ENCODE measurements at regions not wholly inside any gene's neighbourhood (a gene's known extent, or its start where the extent isn't known, plus 50 kb on each side); places are given as distances from the start of the nearest gene placed in this dataset.

GRCh38 chr4:110310795-110311194 lies 112.4 kb upstream of the ELOVL6 start:
- Histone ChIP-seq H3K36me3 (ENCODE audit: insufficient read depth, low read depth, low read length) (no peaks in the 10 kb centered on the region), H3K27ac (ENCODE audit: low read length) (no peak overlapping the region), H3K4me3 (ENCODE audit: low read length) (no peak overlapping the region), H3K4me1 (ENCODE audit: insufficient read depth, low read length) (no peaks in the 10 kb centered on the region), H3K27me3 (ENCODE audit: insufficient read depth, low read length) (no peaks in the 10 kb centered on the region), H3K9ac (ENCODE audit: low read depth, low read length) (no peak overlapping the region), H3K9me3 (ENCODE audit: insufficient read depth, low read depth, low read length) (no peaks in the 10 kb centered on the region)

GRCh38 chr4:110309675-110310074 lies 111.3 kb upstream of the ELOVL6 start:
- no peak overlapping the region for H3K27ac ChIP-seq (ENCODE audit: low read length)
- no peaks in the 10 kb centered on the region for H3K36me3 ChIP-seq (ENCODE audit: insufficient read depth, low read depth, low read length)

GRCh38 chr4:110306303-110306702 lies 107.9 kb upstream of the ELOVL6 start:
- no peaks in the 10 kb centered on the region for H3K4me1 ChIP-seq (ENCODE audit: insufficient read depth, low read length)
- no peaks in the 10 kb centered on the region for H3K27me3 ChIP-seq (ENCODE audit: insufficient read depth, low read length)
- no peak overlapping the region for H3K9ac ChIP-seq (ENCODE audit: low read depth, low read length)
- H3K36me3 ChIP-seq (ENCODE audit: insufficient read depth, low read depth, low read length): no peaks in the 10 kb centered on the region
- H3K4me3 ChIP-seq (ENCODE audit: low read length): no peak overlapping the region
- no peak overlapping the region for H3K27ac ChIP-seq (ENCODE audit: low read length)
- H3K9me3 ChIP-seq (ENCODE audit: insufficient read depth, low read depth, low read length): no peaks in the 10 kb centered on the region

More at GRCh38 chr4:110309675-110310074, 111.3 kb upstream of the ELOVL6 start:
- Histone ChIP-seq H3K4me3 (ENCODE audit: low read length) (no peak overlapping the region), H3K4me1 (ENCODE audit: insufficient read depth, low read length) (no peaks in the 10 kb centered on the region), H3K9me3 (ENCODE audit: insufficient read depth, low read depth, low read length) (no peaks in the 10 kb centered on the region), H3K9ac (ENCODE audit: low read depth, low read length) (no peak overlapping the region), H3K27me3 (ENCODE audit: insufficient read depth, low read length) (no peaks in the 10 kb centered on the region)

- H3K4me1 ChIP-seq (ENCODE audit: insufficient read depth, low read length): no peaks in the 10 kb centered on the region
- H3K4me3 ChIP-seq (ENCODE audit: low read length): no peak overlapping the region
- no peak overlapping the region for H3K27ac ChIP-seq (ENCODE audit: low read length)
- H3K27me3 ChIP-seq (ENCODE audit: insufficient read depth, low read length): no peaks in the 10 kb centered on the region
- H3K9me3 ChIP-seq (ENCODE audit: insufficient read depth, low read depth, low read length): no peaks in the 10 kb centered on the region
- no peak overlapping the region for H3K9ac ChIP-seq (ENCODE audit: low read depth, low read length)
- H3K36me3 ChIP-seq (ENCODE audit: insufficient read depth, low read depth, low read length): no peaks in the 10 kb centered on the region
Measured at GRCh38 chr4:110305455-110305854, 107.0 kb upstream of the ELOVL6 start.

GRCh38 chr4:110296892-110297291 lies 98.5 kb upstream of the ELOVL6 start:
- Histone ChIP-seq H3K9me3 (ENCODE audit: insufficient read depth, low read depth, low read length) (no peaks in the 10 kb centered on the region), H3K4me3 (ENCODE audit: low read length) (no peak overlapping the region), H3K4me1 (ENCODE audit: insufficient read depth, low read length) (no peaks in the 10 kb centered on the region), H3K9ac (ENCODE audit: low read depth, low read length) (no peak overlapping the region), H3K36me3 (ENCODE audit: insufficient read depth, low read depth, low read length) (no peaks in the 10 kb centered on the region), H3K27me3 (ENCODE audit: insufficient read depth, low read length) (no peaks in the 10 kb centered on the region), H3K27ac (ENCODE audit: low read length) (no peak overlapping the region)

- H3K4me3 ChIP-seq (ENCODE audit: low read length): no peak overlapping the region
- no peaks in the 10 kb centered on the region for H3K9me3 ChIP-seq (ENCODE audit: insufficient read depth, low read depth, low read length)
- peaks cover 5% of the 10 kb centered on the region; the same call in 1 of the 2 replicates for H3K4me1 ChIP-seq (ENCODE audit: insufficient read depth, low read length)
- H3K27ac ChIP-seq (ENCODE audit: low read length): no peak overlapping the region
- no peaks in the 10 kb centered on the region for H3K27me3 ChIP-seq (ENCODE audit: insufficient read depth, low read length)
- H3K9ac ChIP-seq (ENCODE audit: low read depth, low read length): no peak overlapping the region
- no peaks in the 10 kb centered on the region for H3K36me3 ChIP-seq (ENCODE audit: insufficient read depth, low read depth, low read length)
Measured at GRCh38 chr4:110294165-110294564, 95.8 kb upstream of the ELOVL6 start.

GRCh38 chr4:110292994-110293744 lies 94.8 kb upstream of the ELOVL6 start:
- Histone ChIP-seq H3K4me3 (ENCODE audit: low read length) (no peak overlapping the region), H3K27me3 (ENCODE audit: insufficient read depth, low read length) (no peaks in the 10 kb centered on the region), H3K27ac (ENCODE audit: low read length) (no peak overlapping the region)

GRCh38 chr4:110290511-110290910 lies 92.1 kb upstream of the ELOVL6 start:
- Histone ChIP-seq H3K9ac (ENCODE audit: low read depth, low read length) (no peak overlapping the region), H3K27ac (ENCODE audit: low read length) (no peak overlapping the region), H3K27me3 (ENCODE audit: insufficient read depth, low read length) (no peaks in the 10 kb centered on the region), H3K36me3 (ENCODE audit: insufficient read depth, low read depth, low read length) (no peaks in the 10 kb centered on the region), H3K4me1 (ENCODE audit: insufficient read depth, low read length) (peaks cover 5% of the 10 kb centered on the region; the same call in 1 of the 2 replicates), H3K4me3 (ENCODE audit: low read length) (no peak overlapping the region), H3K9me3 (ENCODE audit: insufficient read depth, low read depth, low read length) (no peaks in the 10 kb centered on the region)

More at GRCh38 chr4:110292994-110293744, 94.8 kb upstream of the ELOVL6 start:
- no peaks in the 10 kb centered on the region for H3K36me3 ChIP-seq (ENCODE audit: insufficient read depth, low read depth, low read length)
- no peaks in the 10 kb centered on the region for H3K9me3 ChIP-seq (ENCODE audit: insufficient read depth, low read depth, low read length)
- H3K9ac ChIP-seq (ENCODE audit: low read depth, low read length): no peak overlapping the region
- peaks cover 5% of the 10 kb centered on the region; the same call in 1 of the 2 replicates for H3K4me1 ChIP-seq (ENCODE audit: insufficient read depth, low read length)

GRCh38 chr4:110289601-110290100 lies 91.2 kb upstream of the ELOVL6 start:
- no peaks in the 10 kb centered on the region for H3K36me3 ChIP-seq (ENCODE audit: insufficient read depth, low read depth, low read length)
- H3K9me3 ChIP-seq (ENCODE audit: insufficient read depth, low read depth, low read length): no peaks in the 10 kb centered on the region

GRCh38 chr4:110287130-110287529 lies 88.7 kb upstream of the ELOVL6 start:
- H3K9ac ChIP-seq (ENCODE audit: low read depth, low read length): no peak overlapping the region
- H3K4me1 ChIP-seq (ENCODE audit: insufficient read depth, low read length): peaks cover 5% of the 10 kb centered on the region; the same call in 1 of the 2 replicates
- no peaks in the 10 kb centered on the region for H3K36me3 ChIP-seq (ENCODE audit: insufficient read depth, low read depth, low read length)
- H3K4me3 ChIP-seq (ENCODE audit: low read length): no peak overlapping the region
- no peak overlapping the region for H3K27ac ChIP-seq (ENCODE audit: low read length)
- no peaks in the 10 kb centered on the region for H3K27me3 ChIP-seq (ENCODE audit: insufficient read depth, low read length)
- no peaks in the 10 kb centered on the region for H3K9me3 ChIP-seq (ENCODE audit: insufficient read depth, low read depth, low read length)

More at GRCh38 chr4:110289601-110290100, 91.2 kb upstream of the ELOVL6 start:
- H3K4me1 ChIP-seq (ENCODE audit: insufficient read depth, low read length): peaks cover 5% of the 10 kb centered on the region; the same call in 1 of the 2 replicates
- H3K27ac ChIP-seq (ENCODE audit: low read length): no peak overlapping the region
- no peak overlapping the region for H3K4me3 ChIP-seq (ENCODE audit: low read length)
- no peak overlapping the region for H3K9ac ChIP-seq (ENCODE audit: low read depth, low read length)
- no peaks in the 10 kb centered on the region for H3K27me3 ChIP-seq (ENCODE audit: insufficient read depth, low read length)

- no peak overlapping the region for H3K9ac ChIP-seq (ENCODE audit: low read depth, low read length)
- no peaks in the 10 kb centered on the region for H3K9me3 ChIP-seq (ENCODE audit: insufficient read depth, low read depth, low read length)
- no peaks in the 10 kb centered on the region for H3K36me3 ChIP-seq (ENCODE audit: insufficient read depth, low read depth, low read length)
- no peaks in the 10 kb centered on the region for H3K27me3 ChIP-seq (ENCODE audit: insufficient read depth, low read length)
- no peak overlapping the region for H3K4me3 ChIP-seq (ENCODE audit: low read length)
- H3K27ac ChIP-seq (ENCODE audit: low read length): no peak overlapping the region
- no peaks in the 10 kb centered on the region; the same call in 1 of the 2 replicates for H3K4me1 ChIP-seq (ENCODE audit: insufficient read depth, low read length)
Measured at GRCh38 chr4:110278127-110278526, 79.7 kb upstream of the ELOVL6 start.

GRCh38 chr4:110275871-110276270 lies 77.5 kb upstream of the ELOVL6 start:
- H3K27ac ChIP-seq (ENCODE audit: low read length): no peak overlapping the region

More at GRCh38 chr4:110275871-110276270, 77.5 kb upstream of the ELOVL6 start:
- H3K4me3 ChIP-seq (ENCODE audit: low read length): no peak overlapping the region
- no peaks in the 10 kb centered on the region for H3K36me3 ChIP-seq (ENCODE audit: insufficient read depth, low read depth, low read length)
- H3K27me3 ChIP-seq (ENCODE audit: insufficient read depth, low read length): no peaks in the 10 kb centered on the region
- H3K4me1 ChIP-seq (ENCODE audit: insufficient read depth, low read length): no peaks in the 10 kb centered on the region; the same call in 1 of the 2 replicates
- no peaks in the 10 kb centered on the region for H3K9me3 ChIP-seq (ENCODE audit: insufficient read depth, low read depth, low read length)
- H3K9ac ChIP-seq (ENCODE audit: low read depth, low read length): no peak overlapping the region

Measured in iPS-20b (cell line).